ENCODE measurements at regions not wholly inside any gene's neighbourhood (a gene's known extent, or its start where the extent isn't known, plus 50 kb on each side); places are given as distances from the start of the nearest gene placed in this dataset.

- no peak for TF ChIP-seq CTCF (IDR thresholded peaks at IDR 0.05)
- TF ChIP-seq POLR2A (IDR thresholded peaks at IDR 0.05), result no peak
Observed at GRCh38 chr4:123568936-123569335, 172.3 kb downstream of the SPRY1 start.

All from upper lobe of left lung (tissue), 4 donors.